Liver (tissue), 3 donors: ENCODE measurements at regions not wholly inside any gene's neighbourhood (a gene's known extent, or its start where the extent isn't known, plus 50 kb on each side); places are given as distances from the start of the nearest gene placed in this dataset.

Experiments
- CTCF ChIP-seq: fragments of 150-350 bp; IDR thresholded peaks from 2 replicates; pipeline ENCODE4 v1.5.1; 2017; ENCODE audit warnings: improper control_type of control experiment, low read depth, low read length; ENCODE audit not compliant: missing input control
- FOXA2 ChIP-seq: IDR thresholded peaks from 2 replicates; pipeline ENCODE4 v1.6.1; 2016; ENCODE audit warnings: antibody characterized with exemption
- GABPA ChIP-seq, 2 donors: IDR thresholded peaks in 1 of 2; conservative IDR thresholded peaks in 1 of 2; 2 replicates each; pipeline ENCODE4 v1.6.1; 2016; ENCODE audit warnings: antibody characterized with exemption in 2 of 2, mild to moderate bottlenecking in 1 of 2, moderate library complexity in 1 of 2
- JUND ChIP-seq, 2 donors: IDR thresholded peaks; 2 replicates each; pipeline ENCODE4 v1.6.1; 2016; ENCODE audit warnings: antibody characterized with exemption in 2 of 2
- MAX ChIP-seq: IDR thresholded peaks from 2 replicates; pipeline ENCODE4 v1.6.1; 2016; ENCODE audit warnings: antibody characterized with exemption
- REST ChIP-seq: IDR thresholded peaks from 2 replicates; pipeline ENCODE4 v1.6.1; 2016; ENCODE audit warnings: antibody characterized with exemption, mild to moderate bottlenecking
- YY1 ChIP-seq: IDR thresholded peaks from 2 replicates; pipeline ENCODE4 v1.6.1; 2016; ENCODE audit warnings: antibody characterized with exemption, mild to moderate bottlenecking
- ZBTB33 ChIP-seq: IDR thresholded peaks from 2 replicates; pipeline ENCODE4 v1.6.1; 2016; ENCODE audit warnings: antibody characterized with exemption
- donor health status: healthy.
- donor health status: healthy.

- TF ChIP-seq CTCF (no peak), JUND (IDR thresholded peaks at IDR 0.05) (no peak), GABPA (IDR thresholded peaks at IDR 0.05 in 1 of 2, conservative IDR thresholded peaks at IDR 0.05 in 1 of 2) (no peak), REST (no peak), YY1 (no peak), FOXA2 (no peak), ZBTB33 (no peak), MAX (no peak)
These were observed 1206.7 kb upstream of the CDH2 start for GRCh38 chr18:29383311-29384273.
